Transverse colon (tissue), 4 donors: ENCODE measurements at regions not wholly inside any gene's neighbourhood (a gene's known extent, or its start where the extent isn't known, plus 50 kb on each side); places are given as distances from the start of the nearest gene placed in this dataset.

Experiments
- DNase-seq: peaks from one replicate; pipeline ENCODE4 v3.0.0-alpha.2; 2019
- H3K27ac ChIP-seq, 4 donors: fragments of 200-600 bp; sonication (generic); 2 replicates each; pipeline ENCODE4 v1.5.1; 2016 to 2018; ENCODE audit warnings: inconsistent platforms in 4 of 4
- H3K27me3 ChIP-seq: fragments of 200-600 bp; sonication (generic); 2 replicates; pipeline ENCODE4 v1.5.1; 2017; ENCODE audit warnings: inconsistent platforms
- H3K36me3 ChIP-seq, 4 donors: fragments of 200-600 bp; sonication (generic); 2 replicates each; pipeline ENCODE4 v1.5.1; 2017 to 2019; ENCODE audit warnings: inconsistent platforms in 4 of 4
- H3K4me1 ChIP-seq, 4 donors: fragments of 200-600 bp; sonication (generic); 2 replicates each; pipeline ENCODE4 v1.5.1; 2017 to 2020; ENCODE audit warnings: inconsistent platforms in 4 of 4
- H3K4me3 ChIP-seq, 4 donors: fragments of 200-600 bp; sonication (generic); 1 replicate in 1 of 4; 2 replicates in 3 of 4; pipeline versions ENCODE4 v1.5.1 to v1.6.1; 2017 to 2019; ENCODE audit warnings: inconsistent platforms in 4 of 4
- H3K9me3 ChIP-seq, 2 donors: fragments of 200-600 bp; sonication (generic); 2 replicates each; pipeline ENCODE4 v1.5.1; 2017 to 2019; ENCODE audit warnings: inconsistent platforms in 2 of 2
- CTCF ChIP-seq, 5 experiments: fragments of 200-600 bp in 3 of 5; fragments of 450-650 bp in 2 of 5; sonication (generic) in 3 of 5; IDR thresholded peaks; 1 replicate in 2 of 5; 2 replicates in 3 of 5; pipeline ENCODE4 v1.5.1; 2016 to 2017; ENCODE audit warnings: antibody characterized with exemption in 5 of 5, inconsistent platforms in 3 of 5, mild to moderate bottlenecking in 2 of 5, moderate library complexity in 1 of 5
- EP300 ChIP-seq: sonication (generic); formaldehyde crosslinking; IDR thresholded peaks from one replicate; pipeline ENCODE4 v1.6.1; 2017; ENCODE audit warnings: antibody characterized with exemption, low read depth
- POLR2A ChIP-seq: fragments of 450-650 bp; IDR thresholded peaks from one replicate; pipeline ENCODE4 v1.6.1; 2016; ENCODE audit warnings: antibody characterized with exemption, mild to moderate bottlenecking, moderate library complexity
- POLR2AphosphoS5 ChIP-seq, 3 donors: sonication (generic); formaldehyde crosslinking; IDR thresholded peaks; one replicate each; pipeline ENCODE4 v1.6.1; 2016; ENCODE audit warnings: antibody characterized with exemption in 3 of 3
- WGBS, 2 donors: methylation state at CpG; one replicate each; pipeline ENCODE4 v1.1.5; 2018; ENCODE audit warnings: low coverage in 1 of 2; 5-methylcytosine and 5-hydroxymethylcytosine counted together
- in situ Hi-C, 4 donors: fragments of 200-750 bp; cut with MboI; loops; one replicate each; pipeline versions ENCODE4 v1.15.0 to v1.15.1; 2017; ENCODE audit warnings: low sequenced_read_pairs in 3 of 4, low pct_ligation_motif_present in 1 of 4, low pct_unique_long_range_greater_than_20kb in 1 of 4
- intact Hi-C: fragments of 100-400 bp; cut with DNase I; formaldehyde crosslinking; loops from one replicate; pipeline ENCODE4 v1.15.1; 2023; ENCODE audit warnings: low total_unique reads

- Histone ChIP-seq H3K27ac (no peak overlapping the region), H3K36me3 (no peaks in the 10 kb centered on the region), H3K27me3 (peaks cover 89% of the 10 kb centered on the region), H3K4me1 (peaks cover 0 to 17% (median 10%) of the 10 kb centered on the region in 4 donors), H3K4me3 (peak overlapping the region; percentile 1 to 51 (median 26)), H3K9me3 (no peaks in the 10 kb centered on the region)
- WGBS, 2 donors, result 3 to 13% methylated on average over 3 to 75 of the region's 77 CpGs
- peak; percentile 27 for DNase-seq
- in situ Hi-C loops (loop anchor here in 1 of 4 donors (25.0 kb wide), 1 partner anchor 638 kb away; no protein-coding TSS in a partner anchor), intact Hi-C loops (no loop called here)
- TF ChIP-seq POLR2A, result no peak
- TF ChIP-seq EP300, result no peak
- no peak for TF ChIP-seq POLR2AphosphoS5 (IDR thresholded peaks at IDR 0.05)
- no peak for TF ChIP-seq CTCF (IDR thresholded peaks at IDR 0.05)
These were observed 136.0 kb downstream of the INSIG2 start for GRCh38 chr2:118223992-118224894.

GRCh38 chr2:118223511-118223991, 135.3 kb downstream of the INSIG2 start:
- Histone ChIP-seq H3K4me1 (peaks cover 0 to 17% (median 10%) of the 10 kb centered on the region in 4 donors), H3K27me3 (peaks cover 94% of the 10 kb centered on the region), H3K27ac (no peak overlapping the region), H3K36me3 (no peaks in the 10 kb centered on the region), H3K9me3 (no peaks in the 10 kb centered on the region), H3K4me3 (peak overlapping the region in 3 of 4 donors; percentile 16 to 51 (median 37))
- intact Hi-C loops, result no loop called here
- in situ Hi-C loops, result loop anchor here in 1 of 4 donors (25.0 kb wide), 1 partner anchor 639 kb away; no protein-coding TSS in a partner anchor
- TF ChIP-seq EP300 (no peak), CTCF (IDR thresholded peaks at IDR 0.05) (no peak), POLR2A (no peak), POLR2AphosphoS5 (IDR thresholded peaks at IDR 0.05) (no peak)
- 9 to 14% methylated on average over 8 to 25 of the region's 25 CpGs for WGBS, 2 donors
- DNase-seq, result no peak

GRCh38 chr2:118222672-118223421, 134.6 kb downstream of the INSIG2 start:
- TF ChIP-seq POLR2A (no peak), POLR2AphosphoS5 (IDR thresholded peaks at IDR 0.05) (peak in 2 of 3 donors; percentile 15 to 17)
- H3K27ac ChIP-seq, result no peak overlapping the region
- H3K4me3 ChIP-seq, result no peak overlapping the region
- no peaks in the 10 kb centered on the region for H3K9me3 ChIP-seq
- intact Hi-C loops, result no loop called here
- H3K36me3 ChIP-seq, result no peaks in the 10 kb centered on the region
- in situ Hi-C loops, result loop anchor here in 1 of 4 donors (25.0 kb wide), 1 partner anchor 639 kb away; no protein-coding TSS in a partner anchor
- DNase-seq, result no peak
- peaks cover 0 to 17% (median 10%) of the 10 kb centered on the region in 4 donors for H3K4me1 ChIP-seq
- 11 to 17% methylated on average over 8 of the region's 8 CpGs for WGBS, 2 donors
- H3K27me3 ChIP-seq, result peaks cover 98% of the 10 kb centered on the region

GRCh38 chr2:118222273-118222594, 134.0 kb downstream of the INSIG2 start:
- no peaks in the 10 kb centered on the region for H3K9me3 ChIP-seq
- no peaks in the 10 kb centered on the region for H3K36me3 ChIP-seq
- TF ChIP-seq POLR2A, result no peak
- TF ChIP-seq EP300, result no peak
- TF ChIP-seq CTCF (IDR thresholded peaks at IDR 0.05), result peak in 1 of 5 experiments; percentile 4
- H3K4me3 ChIP-seq, result no peak overlapping the region
- peaks cover 98% of the 10 kb centered on the region for H3K27me3 ChIP-seq
- intact Hi-C loops, result no loop called here
- H3K27ac ChIP-seq, result no peak overlapping the region
- H3K4me1 ChIP-seq, result peaks cover 0 to 17% (median 10%) of the 10 kb centered on the region in 4 donors
- no peak for DNase-seq
- in situ Hi-C loops, result loop anchor here in 1 of 4 donors (25.0 kb wide), 1 partner anchor 640 kb away; no protein-coding TSS in a partner anchor
